ENCODE measurements at regions not wholly inside any gene's neighbourhood (a gene's known extent, or its start where the extent isn't known, plus 50 kb on each side); places are given as distances from the start of the nearest gene placed in this dataset.

DNA sequence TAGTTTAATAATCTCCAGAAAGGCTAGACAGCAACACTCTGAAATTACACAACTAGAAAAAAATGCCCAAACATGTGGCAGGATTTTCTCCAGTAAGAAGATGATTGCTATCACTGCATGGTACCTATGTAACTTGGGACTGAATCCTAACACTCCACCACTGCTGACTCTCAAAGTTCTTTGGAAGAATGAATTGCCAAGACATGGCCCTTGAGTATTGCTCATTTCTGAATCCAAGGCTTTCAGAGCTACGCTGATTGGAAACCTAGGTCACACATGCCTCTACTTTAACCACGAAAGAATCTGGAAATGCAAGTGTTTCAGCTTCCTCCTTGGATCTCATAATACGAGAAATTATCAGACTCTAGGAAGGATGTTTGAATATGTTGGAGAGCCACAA, 167.5 kb upstream of the CELF2 start:
- no peaks in the 10 kb centered on the region for H3K36me3 ChIP-seq (ENCODE audit: low read depth)
- no peaks in the 10 kb centered on the region for H3K27me3 ChIP-seq (ENCODE audit: insufficient read depth, poor library complexity, severe bottlenecking)
- H3K4me3 ChIP-seq (ENCODE audit: severe bottlenecking): no peak overlapping the region
- no peaks in the 10 kb centered on the region for H3K4me1 ChIP-seq (ENCODE audit: insufficient read depth, poor library complexity, severe bottlenecking)
- DNase-seq (ENCODE audit: low spot score): no peak
- ATAC-seq (ENCODE audit: low read depth): no peak
- TF ChIP-seq, protein P1, sequence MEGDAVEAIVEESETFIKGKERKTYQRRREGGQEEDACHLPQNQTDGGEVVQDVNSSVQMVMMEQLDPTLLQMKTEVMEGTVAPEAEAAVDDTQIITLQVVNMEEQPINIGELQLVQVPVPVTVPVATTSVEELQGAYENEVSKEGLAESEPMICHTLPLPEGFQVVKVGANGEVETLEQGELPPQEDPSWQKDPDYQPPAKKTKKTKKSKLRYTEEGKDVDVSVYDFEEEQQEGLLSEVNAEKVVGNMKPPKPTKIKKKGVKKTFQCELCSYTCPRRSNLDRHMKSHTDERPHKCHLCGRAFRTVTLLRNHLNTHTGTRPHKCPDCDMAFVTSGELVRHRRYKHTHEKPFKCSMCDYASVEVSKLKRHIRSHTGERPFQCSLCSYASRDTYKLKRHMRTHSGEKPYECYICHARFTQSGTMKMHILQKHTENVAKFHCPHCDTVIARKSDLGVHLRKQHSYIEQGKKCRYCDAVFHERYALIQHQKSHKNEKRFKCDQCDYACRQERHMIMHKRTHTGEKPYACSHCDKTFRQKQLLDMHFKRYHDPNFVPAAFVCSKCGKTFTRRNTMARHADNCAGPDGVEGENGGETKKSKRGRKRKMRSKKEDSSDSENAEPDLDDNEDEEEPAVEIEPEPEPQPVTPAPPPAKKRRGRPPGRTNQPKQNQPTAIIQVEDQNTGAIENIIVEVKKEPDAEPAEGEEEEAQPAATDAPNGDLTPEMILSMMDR (IDR thresholded peaks at IDR 0.05; ENCODE audit: poor library complexity, severe bottlenecking): no peak
- no peaks in the 10 kb centered on the region for H3K9me3 ChIP-seq (ENCODE audit: severe bottlenecking)
- H3K27ac ChIP-seq (ENCODE audit: poor library complexity, severe bottlenecking): no peak overlapping the region

- Histone ChIP-seq H3K9me3 (ENCODE audit: severe bottlenecking) (no peaks in the 10 kb centered on the region), H3K4me3 (ENCODE audit: severe bottlenecking) (no peak overlapping the region), H3K36me3 (ENCODE audit: low read depth) (no peaks in the 10 kb centered on the region), H3K4me1 (ENCODE audit: insufficient read depth, poor library complexity, severe bottlenecking) (no peaks in the 10 kb centered on the region), H3K27ac (ENCODE audit: poor library complexity, severe bottlenecking) (no peak overlapping the region), H3K27me3 (ENCODE audit: insufficient read depth, poor library complexity, severe bottlenecking) (no peaks in the 10 kb centered on the region)
- TF ChIP-seq, protein P1 (IDR thresholded peaks at IDR 0.05; ENCODE audit: poor library complexity, severe bottlenecking): no peak
- DNase-seq (ENCODE audit: low spot score) (no peak), ATAC-seq (ENCODE audit: low read depth) (no peak)
Measured at GRCh38 chr10:10852464-10852863, 165.2 kb upstream of the CELF2 start.

- ATAC-seq (ENCODE audit: low read depth): no peak
- H3K27me3 ChIP-seq (ENCODE audit: insufficient read depth, poor library complexity, severe bottlenecking): no peaks in the 10 kb centered on the region
- no peaks in the 10 kb centered on the region for H3K9me3 ChIP-seq (ENCODE audit: severe bottlenecking)
- H3K36me3 ChIP-seq (ENCODE audit: low read depth): no peaks in the 10 kb centered on the region
- TF ChIP-seq, protein P1 (IDR thresholded peaks at IDR 0.05; ENCODE audit: poor library complexity, severe bottlenecking): no peak
- no peaks in the 10 kb centered on the region for H3K4me1 ChIP-seq (ENCODE audit: insufficient read depth, poor library complexity, severe bottlenecking)
- no peak overlapping the region for H3K4me3 ChIP-seq (ENCODE audit: severe bottlenecking)
- DNase-seq (ENCODE audit: low spot score): no peak
- H3K27ac ChIP-seq (ENCODE audit: poor library complexity, severe bottlenecking): no peak overlapping the region
Measured at GRCh38 chr10:10853954-10854353, 163.7 kb upstream of the CELF2 start.

DNA sequence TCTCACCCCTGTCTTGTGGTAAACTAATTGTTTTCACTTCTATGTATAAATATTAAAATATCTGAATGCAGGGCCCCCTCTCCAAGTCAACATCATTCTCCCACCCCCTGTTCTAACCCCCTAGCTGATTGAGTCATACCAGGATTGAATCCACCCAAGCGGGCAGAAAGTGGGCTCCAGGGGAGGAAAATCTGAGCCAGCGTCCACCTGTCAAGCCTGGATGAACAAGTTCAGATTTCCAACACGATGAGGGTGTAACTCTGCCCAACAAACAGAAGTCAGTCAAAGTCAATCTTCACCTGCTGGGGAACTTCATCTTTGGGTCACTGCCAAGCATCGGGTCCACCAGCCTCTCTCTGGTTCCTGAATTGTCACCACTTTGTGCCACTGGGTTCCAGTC, 162.9 kb upstream of the CELF2 start:
- no peaks in the 10 kb centered on the region for H3K36me3 ChIP-seq (ENCODE audit: low read depth)
- no peaks in the 10 kb centered on the region for H3K4me1 ChIP-seq (ENCODE audit: insufficient read depth, poor library complexity, severe bottlenecking)
- H3K9me3 ChIP-seq (ENCODE audit: severe bottlenecking): no peaks in the 10 kb centered on the region
- H3K27ac ChIP-seq (ENCODE audit: poor library complexity, severe bottlenecking): no peak overlapping the region
- ATAC-seq (ENCODE audit: low read depth): no peak
- TF ChIP-seq, protein P1 (IDR thresholded peaks at IDR 0.05; ENCODE audit: poor library complexity, severe bottlenecking): no peak
- no peaks in the 10 kb centered on the region for H3K27me3 ChIP-seq (ENCODE audit: insufficient read depth, poor library complexity, severe bottlenecking)
- no peak overlapping the region for H3K4me3 ChIP-seq (ENCODE audit: severe bottlenecking)
- DNase-seq (ENCODE audit: low spot score): no peak

DNA sequence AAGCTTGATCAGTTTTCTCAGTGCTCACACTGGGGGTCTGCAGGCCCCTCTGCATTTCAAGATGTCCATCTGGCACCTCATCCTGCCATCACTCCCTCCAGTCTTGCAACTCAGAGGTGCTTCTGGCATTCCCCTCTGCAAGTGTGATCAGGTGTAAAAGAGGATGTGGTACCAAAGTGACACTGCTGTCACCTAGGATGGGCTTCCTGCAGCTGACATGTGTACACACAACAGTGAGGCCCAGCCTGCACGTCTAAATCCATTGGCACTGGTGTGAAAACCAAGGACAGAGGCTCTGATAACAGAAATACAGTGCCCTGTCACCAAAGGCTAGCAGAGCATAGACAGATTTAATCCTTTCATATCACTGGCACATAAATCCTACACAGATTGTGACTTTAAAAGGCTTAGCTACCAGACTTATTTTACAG, 162.5 kb upstream of the CELF2 start:
- Histone ChIP-seq H3K4me1 (ENCODE audit: insufficient read depth, poor library complexity, severe bottlenecking) (no peaks in the 10 kb centered on the region), H3K27ac (ENCODE audit: poor library complexity, severe bottlenecking) (no peak overlapping the region), H3K36me3 (ENCODE audit: low read depth) (no peaks in the 10 kb centered on the region), H3K9me3 (ENCODE audit: severe bottlenecking) (no peaks in the 10 kb centered on the region), H3K4me3 (ENCODE audit: severe bottlenecking) (no peak overlapping the region), H3K27me3 (ENCODE audit: insufficient read depth, poor library complexity, severe bottlenecking) (no peaks in the 10 kb centered on the region)
- ATAC-seq (ENCODE audit: low read depth): no peak
- no peak for DNase-seq (ENCODE audit: low spot score)
- TF ChIP-seq, protein P1 (IDR thresholded peaks at IDR 0.05; ENCODE audit: poor library complexity, severe bottlenecking): no peak

All from RWPE2 (cell line).